Small intestine (tissue), 7 donors: ENCODE measurements at regions not wholly inside any gene's neighbourhood (a gene's known extent, or its start where the extent isn't known, plus 50 kb on each side); places are given as distances from the start of the nearest gene placed in this dataset.
A peak's percentile ranks its signal among the peaks of the same experiment; 100 is the strongest.
"Not testable (repeated sequence)": the region's sequence is repeated elsewhere in the genome, so short reads cannot be mapped to it uniquely, and the experiment has no call there.

Source experiments
- DNase-seq, 2 donors: peaks; one replicate each; pipeline versions ENCODE4 v3.0.0 to v3.0.0-alpha.2; 2013
- FAIRE-seq: peaks from 2 replicates; lab custom pipeline; 2012; peaks lifted over from hg19 to GRCh38; lab: Jason Lieb, UNC
- H3K27ac ChIP-seq, 3 donors: one replicate each; pipeline ENCODE4 v1.5.1; 2013; ENCODE audit warnings: low read length in 2 of 3, mild to moderate bottlenecking in 2 of 3, control low read depth in 1 of 3, inconsistent platforms in 1 of 3, low read depth in 1 of 3, moderate library complexity in 1 of 3
- H3K27me3 ChIP-seq, 3 donors: one replicate each; pipeline ENCODE4 v1.6.1; 2013; ENCODE audit warnings: low read length in 3 of 3, inconsistent platforms in 1 of 3; ENCODE audit not compliant: control insufficient read depth in 3 of 3, insufficient read depth in 3 of 3
- H3K36me3 ChIP-seq, 3 donors: one replicate each; pipeline ENCODE4 v1.6.1; 2013; ENCODE audit warnings: low read length in 3 of 3, inconsistent platforms in 1 of 3, low read depth in 1 of 3, mild to moderate bottlenecking in 1 of 3, moderate library complexity in 1 of 3; ENCODE audit not compliant: control insufficient read depth in 3 of 3, insufficient read depth in 2 of 3
- H3K4me1 ChIP-seq, 3 donors: one replicate each; pipeline ENCODE4 v1.6.1; 2013; ENCODE audit warnings: low read length in 2 of 3, inconsistent platforms in 1 of 3, low read depth in 1 of 3, mild to moderate bottlenecking in 1 of 3, moderate library complexity in 1 of 3; ENCODE audit not compliant: control insufficient read depth in 3 of 3, insufficient read depth in 2 of 3
- H3K4me3 ChIP-seq, 3 donors: one replicate each; pipeline ENCODE4 v1.5.1; 2013; ENCODE audit warnings: low read length in 3 of 3, control low read depth in 1 of 3, inconsistent platforms in 1 of 3, low read depth in 1 of 3, mild to moderate bottlenecking in 1 of 3, moderate library complexity in 1 of 3
- H3K9me3 ChIP-seq, 2 donors: one replicate each; pipeline ENCODE4 v1.6.1; 2013; ENCODE audit warnings: low read depth in 1 of 2, low read length in 1 of 2; ENCODE audit not compliant: control insufficient read depth in 2 of 2, insufficient read depth in 1 of 2
- WGBS, 3 donors: extraction: QIAGEN DNeasy Blood & Tissue Kit; methylation state at CpG; one replicate each; pipeline ENCODE4 v1.1.7; 2013; 5-methylcytosine and 5-hydroxymethylcytosine counted together
- donor health status: healthy with polysubstance abuse.
- donor health status: control.
- donor health status: control.
- donor health status: Bipolar disorder and iron deficiency.
- donor health status: healthy.

- H3K27me3 ChIP-seq: no peaks in the 10 kb centered on the region
- H3K27ac ChIP-seq: no peak overlapping the region
- peaks cover 0 to 10% of the 10 kb centered on the region in 2 donors for H3K9me3 ChIP-seq
- 86 to 89% (median 88%) methylated on average over 7 of the region's 7 CpGs for WGBS, 3 donors
- no peaks in the 10 kb centered on the region for H3K4me1 ChIP-seq
- no peak overlapping the region for H3K4me3 ChIP-seq
- no peaks in the 10 kb centered on the region for H3K36me3 ChIP-seq
- no peak for FAIRE-seq
- no peak for DNase-seq
Observed at GRCh38 chr4:85018983-85019382, 52.5 kb upstream of the WDFY3 start.

DNA sequence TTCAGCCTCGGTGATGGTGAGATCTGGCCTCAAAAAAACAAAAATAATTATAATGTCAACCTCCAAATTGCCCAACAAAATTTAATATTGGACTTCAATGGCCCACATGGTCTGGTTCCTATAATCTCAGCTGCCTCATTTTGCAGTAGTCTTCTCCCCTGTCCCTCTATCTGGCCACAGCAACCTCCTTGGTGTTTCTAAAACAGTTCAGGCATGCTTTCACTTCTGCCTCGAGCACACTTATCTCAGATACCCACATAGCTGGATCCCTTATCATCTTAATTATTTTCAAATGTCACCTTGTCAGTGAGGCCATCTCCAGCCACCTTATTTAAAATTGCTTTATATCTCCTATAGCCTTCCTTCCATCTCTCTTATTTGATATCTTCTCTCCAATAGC lies 52.9 kb upstream of the WDFY3 start:
- no peak for FAIRE-seq

GRCh38 chr4:85024671-85025070 lies 58.2 kb upstream of the WDFY3 start:
- H3K27ac ChIP-seq: no peak overlapping the region
- H3K36me3 ChIP-seq: no peaks in the 10 kb centered on the region
- no peak for FAIRE-seq
- DNase-seq: no peak
- H3K9me3 ChIP-seq: peaks cover 0 to 4% of the 10 kb centered on the region in 2 donors
- no peaks in the 10 kb centered on the region for H3K4me1 ChIP-seq
- H3K4me3 ChIP-seq: no peak overlapping the region
- 91 to 95% (median 93%) methylated on average over 6 of the region's 6 CpGs for WGBS, 3 donors
- H3K27me3 ChIP-seq: no peaks in the 10 kb centered on the region

More for the DNA sequence above, 52.9 kb upstream of the WDFY3 start:
- H3K27ac ChIP-seq: no peak overlapping the region
- peaks cover 0 to 9% of the 10 kb centered on the region in 2 donors for H3K9me3 ChIP-seq
- WGBS, 3 donors: 50 to 62% (median 55%) methylated on average over 2 of the region's 2 CpGs
- no peaks in the 10 kb centered on the region for H3K4me1 ChIP-seq
- no peaks in the 10 kb centered on the region for H3K27me3 ChIP-seq
- H3K36me3 ChIP-seq: no peaks in the 10 kb centered on the region
- no peak overlapping the region for H3K4me3 ChIP-seq
- no peak for DNase-seq

- no peak for FAIRE-seq
- Histone ChIP-seq H3K4me1 (no peaks in the 10 kb centered on the region), H3K36me3 (no peaks in the 10 kb centered on the region), H3K9me3 (peaks cover 0 to 9% of the 10 kb centered on the region in 2 donors), H3K27ac (no peak overlapping the region), H3K27me3 (no peaks in the 10 kb centered on the region), H3K4me3 (no peak overlapping the region)
- DNase-seq: no peak
- WGBS, 3 donors: 73 to 85% (median 77%) methylated on average over 4 of the region's 4 CpGs
Observed at GRCh38 chr4:85028910-85029309, 62.4 kb upstream of the WDFY3 start.

DNA sequence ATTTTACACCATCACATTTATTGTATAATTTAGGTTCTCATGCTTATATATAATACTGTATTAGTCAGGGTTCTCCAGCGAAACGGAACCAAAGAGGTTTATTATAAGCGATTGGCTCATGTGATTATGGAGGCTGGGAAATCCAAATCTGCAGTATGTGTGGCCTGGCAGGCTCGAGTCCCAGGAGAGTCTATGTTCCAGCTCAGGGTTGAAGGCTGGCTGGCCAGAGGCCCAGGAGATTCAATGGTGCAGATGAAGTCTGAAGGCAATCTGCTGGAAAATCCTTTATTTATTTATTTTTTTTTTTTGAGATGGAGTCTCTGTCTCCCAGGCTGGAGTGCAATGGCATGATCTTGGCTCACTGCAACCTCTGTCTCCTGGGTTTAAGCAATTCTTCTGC lies 63.0 kb upstream of the WDFY3 start:
- H3K4me3 ChIP-seq: no peak overlapping the region
- H3K9me3 ChIP-seq: peaks cover 0 to 14% of the 10 kb centered on the region in 2 donors
- H3K36me3 ChIP-seq: no peaks in the 10 kb centered on the region
- H3K4me1 ChIP-seq: no peaks in the 10 kb centered on the region
- no peak for FAIRE-seq
- H3K27ac ChIP-seq: no peak overlapping the region
- 77 to 84% (median 82%) methylated on average over 4 of the region's 4 CpGs for WGBS, 3 donors
- DNase-seq: no peak
- H3K27me3 ChIP-seq: no peaks in the 10 kb centered on the region

DNA sequence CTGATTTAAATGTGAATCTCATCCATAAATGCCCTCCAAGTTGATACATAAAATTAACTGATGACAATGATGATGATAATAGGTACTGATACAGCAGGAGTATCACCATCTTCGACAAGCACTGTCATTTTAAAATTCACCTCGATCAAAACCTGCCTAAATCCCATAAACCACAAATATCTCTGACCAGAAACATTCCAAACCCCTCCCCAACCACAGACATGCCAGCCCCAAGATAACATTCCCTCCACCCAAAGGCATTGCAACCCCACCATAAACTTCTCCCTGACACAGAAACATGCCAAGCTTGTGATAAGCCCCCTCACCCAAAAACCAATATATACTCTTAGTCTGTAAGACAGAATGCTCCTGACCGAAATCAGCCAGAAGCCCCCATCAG lies 63.7 kb upstream of the WDFY3 start:
- no peaks in the 10 kb centered on the region for H3K4me1 ChIP-seq
- FAIRE-seq: no peak
- 90 to 96% (median 93%) methylated on average over 3 of the region's 3 CpGs for WGBS, 3 donors

GRCh38 chr4:85033838-85034237 lies 67.3 kb upstream of the WDFY3 start:
- FAIRE-seq, DNase-seq, H3K27me3 ChIP-seq, H3K4me1 ChIP-seq, H3K4me3 ChIP-seq, H3K36me3 ChIP-seq, H3K27ac ChIP-seq: not testable (repeated sequence)
- 88 to 90% (median 88%) methylated on average over 6 of the region's 6 CpGs for WGBS, 3 donors
- peaks cover 0 to 14% of the 10 kb centered on the region in 2 donors for H3K9me3 ChIP-seq

More for the DNA sequence above, 63.7 kb upstream of the WDFY3 start:
- Histone ChIP-seq H3K27me3 (no peaks in the 10 kb centered on the region), H3K9me3 (peaks cover 0 to 14% of the 10 kb centered on the region in 2 donors), H3K36me3 (no peaks in the 10 kb centered on the region), H3K27ac (no peak overlapping the region), H3K4me3 (no peak overlapping the region)
- DNase-seq: no peak

- no peak for FAIRE-seq
- 4 to 48% (median 30%) methylated on average over 1 of the region's 1 CpG for WGBS, 3 donors
Observed at GRCh38 chr4:85039526-85039925, 73.0 kb upstream of the WDFY3 start.

GRCh38 chr4:85043812-85044496 lies 77.5 kb upstream of the WDFY3 start:
- H3K27ac ChIP-seq, H3K4me3 ChIP-seq, H3K36me3 ChIP-seq, FAIRE-seq, H3K27me3 ChIP-seq, H3K4me1 ChIP-seq: not testable (repeated sequence)
- WGBS, 3 donors: 13 to 57% (median 24%) methylated on average over 6 of the region's 6 CpGs
- peaks cover 0 to 13% of the 10 kb centered on the region in 2 donors for H3K9me3 ChIP-seq
- peak; percentile 70 to 84 for DNase-seq

More at GRCh38 chr4:85039526-85039925, 73.0 kb upstream of the WDFY3 start:
- H3K27ac ChIP-seq: no peak overlapping the region
- H3K36me3 ChIP-seq: no peaks in the 10 kb centered on the region
- no peaks in the 10 kb centered on the region for H3K27me3 ChIP-seq
- H3K4me1 ChIP-seq: no peaks in the 10 kb centered on the region
- no peak overlapping the region for H3K4me3 ChIP-seq
- H3K9me3 ChIP-seq: peaks cover 0 to 13% of the 10 kb centered on the region in 2 donors
- peak; percentile 43 to 69 for DNase-seq
